ENCODE measurements at regions not wholly inside any gene's neighbourhood (a gene's known extent, or its start where the extent isn't known, plus 50 kb on each side); places are given as distances from the start of the nearest gene placed in this dataset.

DNA sequence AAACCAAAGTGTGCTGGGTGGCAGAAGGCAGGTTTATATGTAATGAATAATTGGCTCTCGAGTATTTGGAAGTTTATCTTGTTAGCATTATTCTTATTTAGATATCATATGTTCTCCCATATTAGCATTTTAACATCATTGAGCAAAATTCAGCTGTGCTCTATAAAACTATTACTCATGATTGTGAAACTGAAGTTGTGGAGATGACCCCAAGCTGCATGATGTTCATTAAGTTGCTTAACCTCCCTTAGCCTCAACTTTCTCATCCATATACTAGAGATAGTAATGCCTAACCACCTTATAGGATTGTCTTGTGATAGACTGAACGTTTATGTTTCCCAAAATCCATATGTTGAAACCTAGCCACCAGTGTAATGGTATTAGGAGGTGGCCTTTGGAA lies 346.3 kb downstream of the SATB2 start:
- no peak for DNase-seq
- Histone ChIP-seq H3K4me1 (no peaks in the 10 kb centered on the region), H3K27me3 (no peaks in the 10 kb centered on the region), H3K9me3 (no peaks in the 10 kb centered on the region), H3K36me3 (no peaks in the 10 kb centered on the region), H3K4me3 (no peak overlapping the region), H3K27ac (no peak overlapping the region)
- ATAC-seq, result no peak
- intact Hi-C loops (cut with DNase I), result no loop called here
- TF ChIP-seq, protein P1, sequence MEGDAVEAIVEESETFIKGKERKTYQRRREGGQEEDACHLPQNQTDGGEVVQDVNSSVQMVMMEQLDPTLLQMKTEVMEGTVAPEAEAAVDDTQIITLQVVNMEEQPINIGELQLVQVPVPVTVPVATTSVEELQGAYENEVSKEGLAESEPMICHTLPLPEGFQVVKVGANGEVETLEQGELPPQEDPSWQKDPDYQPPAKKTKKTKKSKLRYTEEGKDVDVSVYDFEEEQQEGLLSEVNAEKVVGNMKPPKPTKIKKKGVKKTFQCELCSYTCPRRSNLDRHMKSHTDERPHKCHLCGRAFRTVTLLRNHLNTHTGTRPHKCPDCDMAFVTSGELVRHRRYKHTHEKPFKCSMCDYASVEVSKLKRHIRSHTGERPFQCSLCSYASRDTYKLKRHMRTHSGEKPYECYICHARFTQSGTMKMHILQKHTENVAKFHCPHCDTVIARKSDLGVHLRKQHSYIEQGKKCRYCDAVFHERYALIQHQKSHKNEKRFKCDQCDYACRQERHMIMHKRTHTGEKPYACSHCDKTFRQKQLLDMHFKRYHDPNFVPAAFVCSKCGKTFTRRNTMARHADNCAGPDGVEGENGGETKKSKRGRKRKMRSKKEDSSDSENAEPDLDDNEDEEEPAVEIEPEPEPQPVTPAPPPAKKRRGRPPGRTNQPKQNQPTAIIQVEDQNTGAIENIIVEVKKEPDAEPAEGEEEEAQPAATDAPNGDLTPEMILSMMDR (IDR thresholded peaks at IDR 0.05), result no peak

DNA sequence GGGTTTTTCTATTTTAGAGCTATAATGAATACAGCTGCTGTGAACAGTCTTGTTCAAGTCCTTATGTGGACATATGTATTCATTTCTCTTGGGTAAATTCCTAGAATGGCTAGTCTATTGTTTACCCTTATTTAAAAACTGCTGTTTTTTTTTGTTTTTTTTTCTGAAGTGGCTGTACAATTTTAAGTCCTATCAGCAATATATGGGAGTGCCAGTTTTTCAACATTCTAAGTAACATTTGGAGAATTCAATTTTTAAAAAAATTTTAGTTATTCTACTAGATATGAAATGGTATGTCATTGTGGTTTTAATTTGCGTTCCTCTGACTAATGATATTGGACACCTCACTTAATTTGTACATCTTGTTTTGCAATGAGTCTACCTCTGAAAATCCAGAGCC lies 349.7 kb downstream of the SATB2 start:
- Histone ChIP-seq H3K9me3 (no peaks in the 10 kb centered on the region), H3K27ac (no peak overlapping the region), H3K36me3 (no peaks in the 10 kb centered on the region), H3K4me3 (no peak overlapping the region), H3K27me3 (no peaks in the 10 kb centered on the region), H3K4me1 (no peaks in the 10 kb centered on the region)
- no peak for DNase-seq
- ATAC-seq, result no peak
- TF ChIP-seq, protein P1 (IDR thresholded peaks at IDR 0.05), result no peak
- intact Hi-C loops (cut with DNase I), result no loop called here

DNA sequence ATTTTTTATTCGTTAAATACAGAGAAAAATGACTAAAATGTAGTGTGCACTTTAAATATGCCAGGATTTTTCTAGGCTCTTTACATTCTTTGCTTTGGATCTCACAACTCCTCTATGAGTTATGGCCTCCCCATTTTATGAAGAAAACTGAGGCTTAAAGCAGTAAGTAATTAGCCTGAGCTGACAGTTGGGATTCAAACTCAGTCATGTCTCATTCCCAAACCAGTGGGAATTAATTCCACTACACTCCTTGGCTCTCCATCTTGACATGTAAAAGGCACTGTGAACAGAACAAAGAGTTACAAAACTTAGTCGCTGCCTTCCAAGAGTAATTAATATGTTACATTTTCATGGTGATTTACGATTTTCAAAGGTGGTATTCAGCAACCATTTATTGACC lies 351.9 kb downstream of the SATB2 start:
- no peaks in the 10 kb centered on the region for H3K9me3 ChIP-seq
- no peaks in the 10 kb centered on the region for H3K4me1 ChIP-seq
- intact Hi-C loops (cut with DNase I), result no loop called here
- TF ChIP-seq, protein P1 (IDR thresholded peaks at IDR 0.05), result no peak
- no peak overlapping the region for H3K27ac ChIP-seq
- no peak for DNase-seq
- H3K36me3 ChIP-seq, result no peaks in the 10 kb centered on the region
- ATAC-seq, result no peak
- H3K4me3 ChIP-seq, result no peak overlapping the region
- no peaks in the 10 kb centered on the region for H3K27me3 ChIP-seq

DNA sequence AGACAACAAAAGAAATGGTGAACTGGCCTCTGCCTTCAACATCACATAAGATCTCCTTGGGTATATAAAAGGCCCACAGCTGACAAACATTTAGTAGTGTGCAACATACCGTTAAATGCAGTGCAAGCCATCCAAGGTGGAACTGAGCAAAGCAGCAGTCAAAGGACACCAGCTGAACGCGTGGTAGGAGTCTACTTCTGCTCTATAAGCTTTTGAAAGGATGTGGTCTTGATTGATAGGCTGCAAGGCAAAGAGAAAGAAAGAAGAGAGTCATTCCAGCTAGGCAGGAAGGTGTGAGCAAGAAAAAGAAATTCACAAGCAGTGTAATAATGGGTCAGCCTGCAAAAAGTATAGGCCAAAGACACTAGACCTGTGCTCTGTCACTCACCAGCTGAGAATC lies 356.3 kb downstream of the SATB2 start:
- Histone ChIP-seq H3K4me1 (no peaks in the 10 kb centered on the region), H3K9me3 (no peaks in the 10 kb centered on the region), H3K4me3 (no peak overlapping the region), H3K36me3 (no peaks in the 10 kb centered on the region), H3K27ac (no peak overlapping the region), H3K27me3 (no peaks in the 10 kb centered on the region)
- DNase-seq (no peak), ATAC-seq (no peak)
- TF ChIP-seq, protein P1 (IDR thresholded peaks at IDR 0.05), result no peak
- intact Hi-C loops (cut with DNase I), result no loop called here

DNA sequence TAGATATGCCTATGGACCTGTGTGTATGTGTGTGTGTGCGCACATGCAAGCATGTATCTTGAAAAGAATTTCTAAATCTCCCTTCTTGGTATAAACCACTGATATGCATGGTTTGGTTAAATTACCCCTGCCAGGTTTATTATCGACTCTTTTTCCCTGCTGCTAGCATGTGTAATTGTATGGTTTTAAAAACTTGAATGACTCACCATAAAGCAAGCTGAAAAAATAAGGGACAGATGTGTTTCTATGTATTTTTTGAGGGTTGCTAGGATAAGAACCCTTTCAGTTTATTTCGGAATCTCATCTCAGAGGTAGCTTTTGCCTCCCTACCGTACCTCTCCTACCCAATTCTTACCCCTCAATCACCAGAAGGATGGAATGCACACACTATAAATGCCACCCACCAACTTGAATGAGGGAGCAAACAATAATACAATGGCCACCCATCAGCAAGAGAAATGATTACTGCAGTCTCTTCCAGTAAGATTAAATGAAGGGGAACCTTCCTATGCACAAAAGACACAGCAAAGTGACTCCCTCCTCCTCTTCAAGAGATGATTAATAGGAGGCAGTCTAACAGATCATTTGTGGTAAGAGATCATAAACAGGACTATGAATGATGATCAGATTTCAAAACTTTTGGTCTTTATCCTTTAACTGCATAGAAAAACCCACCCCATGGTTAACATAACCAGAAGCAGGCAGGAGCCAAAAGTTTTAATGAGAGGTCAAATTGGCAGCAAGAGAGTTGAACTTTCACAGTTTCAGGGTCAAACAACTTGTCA lies 357.2 kb downstream of the SATB2 start:
- H3K9me3 ChIP-seq, result no peaks in the 10 kb centered on the region
- no peaks in the 10 kb centered on the region for H3K36me3 ChIP-seq
- intact Hi-C loops (cut with DNase I), result no loop called here
- H3K4me1 ChIP-seq, result no peaks in the 10 kb centered on the region
- H3K4me3 ChIP-seq, result no peak overlapping the region
- no peak overlapping the region for H3K27ac ChIP-seq
- TF ChIP-seq, protein P1 (IDR thresholded peaks at IDR 0.05), result no peak
- H3K27me3 ChIP-seq, result no peaks in the 10 kb centered on the region
- DNase-seq (no peak), ATAC-seq (no peak)
